ENCODE measurements at regions not wholly inside any gene's neighbourhood (a gene's known extent, or its start where the extent isn't known, plus 50 kb on each side); places are given as distances from the start of the nearest gene placed in this dataset.
A peak's percentile ranks its signal among the peaks of the same experiment; 100 is the strongest.

GRCh38 chr7:8982338-8982992 is 549.1 kb downstream of the NXPH1 start:
- H3K4me1 ChIP-seq, result no peaks in the 10 kb centered on the region
- intact Hi-C loops (cut with DNase I), result no loop called here
- TF ChIP-seq CTCF (IDR thresholded peaks at IDR 0.05), result no peak
- H3K36me3 ChIP-seq, result no peaks in the 10 kb centered on the region
- no peak overlapping the region for H3K27ac ChIP-seq
- ATAC-seq (no peak), DNase-seq (no peak)
- H3K27me3 ChIP-seq, result no peaks in the 10 kb centered on the region
- H3K4me3 ChIP-seq, result no peak overlapping the region
- H3K9me3 ChIP-seq, result peaks cover 0 to 10% of the 10 kb centered on the region in 2 donors

GRCh38 chr7:8985255-8985654 is 551.8 kb downstream of the NXPH1 start:
- Histone ChIP-seq H3K4me1 (no peaks in the 10 kb centered on the region), H3K9me3 (no peaks in the 10 kb centered on the region), H3K27me3 (no peaks in the 10 kb centered on the region), H3K36me3 (no peaks in the 10 kb centered on the region), H3K27ac (no peak overlapping the region), H3K4me3 (no peak overlapping the region)
- no peak for DNase-seq
- no peak for ATAC-seq
- intact Hi-C loops (cut with DNase I), result no loop called here
- TF ChIP-seq CTCF (IDR thresholded peaks at IDR 0.05), result no peak

GRCh38 chr7:8988267-8988666 is 554.9 kb downstream of the NXPH1 start:
- DNase-seq, result peak in 1 of 4 donors; percentile 13
- no peak for TF ChIP-seq CTCF (IDR thresholded peaks at IDR 0.05)

GRCh38 chr7:8991159-8991558 is 557.8 kb downstream of the NXPH1 start:
- DNase-seq (no peak), ATAC-seq (no peak)
- H3K27me3 ChIP-seq, result no peaks in the 10 kb centered on the region
- no peaks in the 10 kb centered on the region for H3K36me3 ChIP-seq
- no peak overlapping the region for H3K27ac ChIP-seq
- no peak overlapping the region for H3K4me3 ChIP-seq
- intact Hi-C loops (cut with DNase I), result no loop called here
- H3K9me3 ChIP-seq, result no peaks in the 10 kb centered on the region
- H3K4me1 ChIP-seq, result no peaks in the 10 kb centered on the region
- no peak for TF ChIP-seq CTCF (IDR thresholded peaks at IDR 0.05)

More at GRCh38 chr7:8988267-8988666, 554.9 kb downstream of the NXPH1 start:
- Histone ChIP-seq H3K4me3 (no peak overlapping the region), H3K27ac (no peak overlapping the region), H3K9me3 (no peaks in the 10 kb centered on the region), H3K27me3 (no peaks in the 10 kb centered on the region), H3K4me1 (no peaks in the 10 kb centered on the region), H3K36me3 (no peaks in the 10 kb centered on the region)
- no peak for ATAC-seq
- intact Hi-C loops (cut with DNase I), result no loop called here

GRCh38 chr7:8998762-8999161 is 565.4 kb downstream of the NXPH1 start:
- no peaks in the 10 kb centered on the region for H3K4me1 ChIP-seq
- DNase-seq, result no peak
- no peak for TF ChIP-seq CTCF (IDR thresholded peaks at IDR 0.05)
- no peaks in the 10 kb centered on the region for H3K9me3 ChIP-seq
- H3K27me3 ChIP-seq, result no peaks in the 10 kb centered on the region
- no peak overlapping the region for H3K27ac ChIP-seq
- H3K36me3 ChIP-seq, result no peaks in the 10 kb centered on the region
- H3K4me3 ChIP-seq, result no peak overlapping the region
- ATAC-seq, result no peak
- intact Hi-C loops (cut with DNase I), result no loop called here

Measured in left lung (tissue), 4 donors.